GM19397 (cell line): ENCODE measurements at regions not wholly inside any gene's neighbourhood (a gene's known extent, or its start where the extent isn't known, plus 50 kb on each side); places are given as distances from the start of the nearest gene placed in this dataset.
"Not testable (repeated sequence)": the region's sequence is repeated elsewhere in the genome, so short reads cannot be mapped to it uniquely, and the experiment has no call there.

ENCODE experiments used
- ATAC-seq: cut with Tn5 transposase; IDR thresholded peaks from one replicate; pipeline ENCODE4 v1.9.1; 2021; ENCODE audit warnings: mild to moderate bottlenecking, moderate library complexity; ENCODE audit not compliant: unreplicated experiment

DNA sequence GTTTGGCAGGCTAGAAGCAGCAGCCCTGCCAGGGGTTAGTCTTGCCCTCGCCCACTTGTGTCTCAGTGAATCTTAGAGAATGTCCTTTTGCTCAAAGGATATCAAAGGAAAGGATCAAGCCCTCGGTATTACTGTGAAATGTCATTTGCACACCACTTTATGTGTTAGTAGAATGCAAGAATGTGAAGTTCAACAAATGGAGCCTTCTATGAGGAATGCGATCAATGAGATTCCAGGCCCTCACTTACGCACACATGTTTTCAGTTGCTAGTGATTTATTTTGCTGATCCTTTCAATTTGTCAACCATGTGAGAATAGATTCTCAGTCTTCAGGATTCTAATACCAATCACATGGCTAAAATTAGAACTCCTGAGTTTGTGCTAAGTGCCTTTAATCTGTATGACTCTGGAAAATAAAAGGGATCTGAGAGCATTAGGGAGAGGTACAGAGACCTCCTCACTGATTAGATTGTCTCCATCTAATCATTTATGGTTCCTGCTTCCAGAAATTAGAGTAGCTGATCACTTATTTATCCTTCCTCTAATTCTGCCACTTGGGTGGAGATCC, 123.0 kb upstream of the SP4 start:
- ATAC-seq = no peak

DNA sequence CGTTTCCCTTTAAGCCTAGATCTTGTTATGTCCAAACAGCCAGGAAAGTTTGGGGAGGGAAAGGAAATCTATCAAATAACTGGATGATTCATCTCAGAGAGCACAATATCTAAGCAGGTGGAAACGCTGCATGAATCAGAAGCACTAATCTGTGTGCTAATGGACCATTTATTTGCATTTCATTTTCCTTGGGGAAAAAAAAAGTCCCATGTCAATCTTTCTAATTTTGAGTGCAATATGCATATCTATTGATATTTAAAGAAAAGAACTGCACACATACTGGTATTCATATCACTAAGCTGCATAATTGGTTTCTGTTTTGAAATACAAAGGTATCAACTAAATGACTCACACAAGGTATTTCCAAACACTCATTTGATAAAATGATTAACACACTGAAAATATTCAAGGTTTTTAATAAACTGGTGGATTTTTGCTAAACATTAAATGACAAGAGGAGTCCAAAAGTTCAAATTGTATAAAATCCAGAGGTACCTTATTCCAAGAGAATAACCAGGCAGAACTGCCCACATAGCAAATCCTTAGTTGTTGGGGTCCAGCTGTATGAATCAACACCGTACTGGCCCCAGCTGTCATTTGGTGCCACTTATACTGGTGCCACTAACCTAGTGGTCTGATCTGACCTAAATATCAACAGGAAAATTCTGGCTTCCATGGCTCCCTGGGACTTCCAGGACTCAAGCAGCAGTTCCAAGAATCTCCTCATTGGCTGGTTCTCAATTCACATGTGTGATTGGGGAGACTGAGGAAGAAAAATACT, 122.2 kb upstream of the SP4 start:
- no peak for ATAC-seq

GRCh38 chr7:21314954-21315353, 112.9 kb upstream of the SP4 start:
- no peak for ATAC-seq

DNA sequence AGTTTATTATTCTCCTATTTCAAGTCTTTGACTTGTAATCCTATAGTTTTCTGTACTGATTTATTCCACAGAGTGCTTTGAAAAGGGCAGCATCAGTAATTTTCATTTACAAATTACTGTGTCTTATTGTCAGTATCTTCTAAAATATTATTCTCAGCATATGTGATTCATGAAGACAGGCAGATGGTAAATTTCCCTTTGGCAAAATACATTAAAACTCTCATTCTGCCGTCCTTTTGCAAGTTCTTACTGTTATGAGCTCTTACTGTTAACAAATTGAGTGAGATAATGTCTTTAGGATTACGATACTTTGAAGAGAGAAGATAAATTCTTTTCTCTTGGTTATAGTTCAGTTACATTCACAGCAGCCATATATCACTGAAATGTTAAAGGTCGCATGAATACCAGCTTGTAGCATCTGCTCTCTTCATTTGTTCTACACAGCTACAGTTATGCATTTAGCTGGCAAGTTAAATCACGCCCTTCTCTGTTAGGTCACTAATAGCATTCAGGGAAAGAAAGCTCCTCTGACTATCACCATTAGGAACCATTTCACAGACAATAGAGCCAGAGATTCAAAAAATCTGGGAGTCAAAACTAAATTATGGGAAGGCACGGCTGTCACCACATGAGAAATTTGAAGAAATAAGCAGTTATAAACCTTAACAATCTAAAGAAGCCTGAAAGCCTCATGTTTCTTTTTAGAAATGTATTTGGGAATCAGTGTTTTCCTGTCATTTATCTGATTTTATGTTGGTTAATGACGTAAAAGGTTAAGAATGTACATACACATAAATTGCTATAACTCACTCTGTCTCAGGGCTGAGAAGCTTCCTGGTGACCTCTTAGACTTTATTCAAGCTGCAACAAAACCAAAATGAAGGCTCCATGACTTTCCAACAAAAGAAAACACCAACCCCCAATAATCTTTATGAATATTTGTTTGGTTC, 109.6 kb upstream of the SP4 start:
- ATAC-seq = no peak

DNA sequence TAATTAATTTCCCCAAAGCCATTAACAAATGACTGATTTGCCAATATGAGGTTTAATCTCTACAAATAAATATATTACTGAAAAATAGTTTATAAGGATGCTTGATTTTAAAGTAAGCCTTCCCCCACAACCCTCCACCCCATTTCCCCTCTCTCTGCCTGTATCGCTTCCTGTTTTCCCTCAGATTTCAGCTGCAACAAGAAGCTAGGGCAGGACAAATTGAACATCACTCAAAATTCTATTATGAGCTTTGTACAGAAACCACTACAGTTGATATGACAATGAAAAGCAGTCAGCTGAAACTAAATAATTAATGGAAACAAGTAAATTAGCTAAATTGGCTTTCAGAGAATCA, 109.0 kb upstream of the SP4 start:
- no peak for ATAC-seq

- ATAC-seq = no peak
Measured at GRCh38 chr7:21326241-21326640, 101.6 kb upstream of the SP4 start.

DNA sequence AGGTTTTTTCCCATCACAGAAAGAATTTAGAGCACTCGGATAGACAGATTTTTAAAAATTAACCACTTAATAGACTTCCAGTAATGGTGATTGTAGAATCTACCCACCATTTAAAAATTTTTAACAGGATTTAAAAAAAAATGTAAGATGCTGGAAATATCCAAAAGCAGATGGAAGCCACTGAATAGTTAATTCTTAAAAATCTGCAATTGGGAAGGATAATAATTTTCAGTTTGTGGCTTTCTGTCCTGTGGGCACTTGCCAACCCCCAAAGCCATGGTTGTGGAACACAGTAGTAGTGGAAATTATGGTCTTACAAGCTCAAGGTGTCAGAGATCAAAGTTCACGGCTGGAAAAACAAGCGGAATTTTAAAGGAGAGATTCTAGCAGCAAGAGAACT, 101.0 kb upstream of the SP4 start:
- no peak for ATAC-seq

- ATAC-seq = no peak
Measured at GRCh38 chr7:21327422-21328409, 100.2 kb upstream of the SP4 start.

- ATAC-seq = no peak
Measured at GRCh38 chr7:21330462-21331178, 97.3 kb upstream of the SP4 start.

GRCh38 chr7:21334906-21335305, 93.0 kb upstream of the SP4 start:
- ATAC-seq = no peak

GRCh38 chr7:21336743-21337142, 91.1 kb upstream of the SP4 start:
- ATAC-seq = no peak

DNA sequence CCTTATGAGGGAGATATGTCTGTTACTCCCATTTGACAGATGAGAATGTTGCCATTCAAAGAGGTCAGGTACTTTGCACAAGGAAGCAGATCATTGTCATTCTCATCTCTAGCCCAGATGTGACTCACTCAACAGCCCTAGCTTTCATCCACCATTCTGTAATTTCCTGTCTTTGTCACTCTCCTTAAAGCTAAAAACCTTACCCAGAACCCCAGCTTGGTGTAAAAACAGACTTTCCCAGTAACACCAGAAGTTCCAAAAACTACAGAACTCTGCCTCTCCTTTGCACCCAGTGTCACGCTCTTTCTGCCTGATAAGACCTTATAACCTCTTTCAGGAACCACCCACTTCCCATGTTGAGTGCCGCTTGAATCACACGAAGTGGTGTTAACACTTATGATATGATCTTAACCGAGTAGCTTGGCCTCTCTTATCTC, 89.1 kb upstream of the SP4 start:
- no peak for ATAC-seq

DNA sequence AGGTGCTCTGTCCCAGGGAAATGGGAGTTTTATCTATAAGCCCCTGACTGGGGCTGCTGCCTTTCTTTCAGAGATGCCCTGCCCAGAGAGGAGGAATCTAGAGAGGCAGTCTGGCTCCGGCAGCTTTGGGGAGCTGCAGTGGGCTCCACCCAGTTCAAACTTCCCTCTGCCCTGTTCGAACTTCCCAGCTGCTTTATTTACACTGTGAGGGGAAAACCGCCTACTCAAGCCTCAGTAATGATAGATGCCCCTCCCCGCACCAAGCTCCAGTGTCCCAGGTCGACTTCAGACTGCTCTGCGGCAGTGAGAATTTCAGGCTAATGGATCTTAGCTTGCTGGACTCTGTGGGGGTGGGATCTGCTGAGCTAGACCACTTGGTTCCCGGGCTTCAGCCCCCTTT, 83.0 kb upstream of the SP4 start:
- not testable (repeated sequence) for ATAC-seq

- no peak for ATAC-seq
Measured at GRCh38 chr7:21345361-21345760, 82.5 kb upstream of the SP4 start.

GRCh38 chr7:21346297-21346696, 81.6 kb upstream of the SP4 start:
- no peak for ATAC-seq

- peak; percentile 79 for ATAC-seq
Measured at GRCh38 chr7:21352540-21353387, 75.1 kb upstream of the SP4 start.

- ATAC-seq = no peak
Measured at GRCh38 chr7:21353388-21353780, 74.5 kb upstream of the SP4 start.

DNA sequence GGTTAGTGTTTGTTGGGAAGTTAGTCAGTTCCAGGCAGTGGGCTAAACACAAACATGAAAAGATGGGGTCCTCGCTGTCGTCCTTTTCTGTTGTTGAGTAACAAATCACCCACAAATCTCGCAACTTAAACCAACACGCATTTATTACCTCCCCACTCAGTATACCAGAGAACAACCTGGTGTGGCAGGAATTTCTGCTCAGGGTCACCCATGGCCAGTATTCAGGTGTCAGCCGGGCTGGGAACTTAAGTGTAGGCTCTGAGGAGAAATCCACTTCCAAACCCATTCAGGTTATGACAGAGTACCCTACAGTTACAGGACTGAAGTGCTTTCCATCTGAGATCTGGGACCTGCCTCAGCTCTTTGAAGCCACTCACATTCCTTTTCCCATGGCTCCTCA, 73.6 kb upstream of the SP4 start:
- no peak for ATAC-seq

- ATAC-seq = peak; percentile 78
Measured at GRCh38 chr7:21355406-21355874, 72.4 kb upstream of the SP4 start.
